NOMO-1 (cell line): ENCODE measurements at regions not wholly inside any gene's neighbourhood (a gene's known extent, or its start where the extent isn't known, plus 50 kb on each side); places are given as distances from the start of the nearest gene placed in this dataset.

ENCODE experiments used
- DNase-seq, 2 experiments: peaks; one replicate each; lab custom pipeline; 2025; ENCODE audit not compliant: unreplicated experiment in 2 of 2; lab: John Stamatoyannopoulos, UW

- no peak for DNase-seq
Measured at GRCh38 chr1:173128742-173129141, 78.0 kb upstream of the TNFSF18 start.

DNA sequence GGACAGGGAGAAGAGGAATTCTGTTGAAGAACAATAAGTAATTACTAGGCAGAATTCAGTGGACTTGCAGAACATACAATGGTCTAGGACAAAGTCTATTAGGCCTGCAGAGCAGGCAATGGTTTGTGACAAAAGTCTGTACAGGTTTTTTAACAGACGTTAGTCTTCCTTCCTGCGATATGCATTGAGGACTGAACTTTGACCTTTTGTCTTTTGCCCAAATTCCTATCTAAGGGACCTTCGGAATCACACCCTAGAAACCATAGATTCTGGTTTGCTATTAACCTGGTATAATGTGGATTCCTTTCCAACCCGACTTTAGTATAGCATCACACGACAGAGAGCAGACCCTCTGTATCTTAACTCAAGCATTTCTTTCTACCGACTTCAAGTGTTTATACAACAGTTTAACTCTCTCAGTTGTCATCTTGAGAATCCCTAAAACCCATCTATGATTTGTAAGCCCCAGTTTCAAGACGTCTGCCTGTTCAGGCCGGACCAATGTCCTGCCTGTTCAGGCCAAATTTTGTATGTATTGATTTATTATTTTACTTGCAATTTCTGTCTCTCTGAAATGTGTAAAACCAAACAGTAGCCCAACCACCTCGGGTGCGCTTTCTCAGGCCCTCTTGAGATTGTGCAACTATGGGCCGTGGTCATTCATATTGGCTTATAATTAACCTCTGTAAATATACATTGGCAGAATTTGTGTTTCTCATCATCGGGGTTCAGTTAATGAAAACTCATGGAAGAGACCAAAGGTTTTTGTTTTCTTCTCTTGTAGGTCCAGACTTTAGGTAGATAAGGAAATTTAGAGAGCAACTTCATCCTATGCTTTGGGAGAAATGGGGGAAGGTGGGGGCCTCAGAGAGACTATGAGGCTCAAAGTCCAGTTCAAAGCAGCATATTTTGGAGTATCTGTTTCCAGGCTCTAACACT is 76.9 kb upstream of the TNFSF18 start:
- DNase-seq = no peak

- no peak for DNase-seq
Measured at GRCh38 chr1:173126421-173126820, 75.7 kb upstream of the TNFSF18 start.

- peak; percentile 92 for DNase-seq
Measured at GRCh38 chr1:173122958-173123852, 72.5 kb upstream of the TNFSF18 start.

DNA sequence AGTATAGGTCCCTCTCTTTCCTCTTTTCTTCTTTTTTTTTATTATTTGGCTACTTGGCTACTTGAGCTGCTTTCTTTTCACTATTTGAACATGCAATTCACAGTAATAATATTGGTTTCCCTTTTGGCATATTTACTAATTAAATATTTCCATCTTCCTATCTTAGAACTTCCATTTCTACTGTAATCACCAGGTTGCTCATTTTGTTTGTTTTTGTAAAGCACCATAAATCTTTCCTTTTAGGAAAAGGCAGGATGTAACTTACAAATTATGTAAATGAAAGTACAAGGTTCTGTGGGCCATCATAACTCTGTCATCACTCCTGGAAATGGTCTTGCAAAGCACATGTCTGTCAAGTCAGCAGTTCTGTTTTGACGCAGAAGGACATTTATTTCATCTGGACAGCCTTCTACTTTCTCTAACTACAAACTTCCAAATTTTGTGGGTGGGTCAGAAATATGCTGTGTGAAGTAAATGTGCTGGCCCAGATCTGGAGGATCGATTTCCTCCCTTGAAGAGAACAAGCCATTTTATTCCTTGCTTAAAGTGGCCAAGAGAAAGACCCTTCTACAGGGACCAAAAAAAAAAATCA is 71.7 kb upstream of the TNFSF18 start:
- DNase-seq = peak; percentile 4 to 36

- no peak for DNase-seq
Measured at GRCh38 chr1:173118404-173118803, 67.7 kb upstream of the TNFSF18 start.

GRCh38 chr1:173117761-173118160 is 67.0 kb upstream of the TNFSF18 start:
- no peak for DNase-seq

GRCh38 chr1:173117108-173117633 is 66.4 kb upstream of the TNFSF18 start:
- no peak for DNase-seq

- DNase-seq = no peak
Measured at GRCh38 chr1:173114346-173114745, 63.6 kb upstream of the TNFSF18 start.

DNA sequence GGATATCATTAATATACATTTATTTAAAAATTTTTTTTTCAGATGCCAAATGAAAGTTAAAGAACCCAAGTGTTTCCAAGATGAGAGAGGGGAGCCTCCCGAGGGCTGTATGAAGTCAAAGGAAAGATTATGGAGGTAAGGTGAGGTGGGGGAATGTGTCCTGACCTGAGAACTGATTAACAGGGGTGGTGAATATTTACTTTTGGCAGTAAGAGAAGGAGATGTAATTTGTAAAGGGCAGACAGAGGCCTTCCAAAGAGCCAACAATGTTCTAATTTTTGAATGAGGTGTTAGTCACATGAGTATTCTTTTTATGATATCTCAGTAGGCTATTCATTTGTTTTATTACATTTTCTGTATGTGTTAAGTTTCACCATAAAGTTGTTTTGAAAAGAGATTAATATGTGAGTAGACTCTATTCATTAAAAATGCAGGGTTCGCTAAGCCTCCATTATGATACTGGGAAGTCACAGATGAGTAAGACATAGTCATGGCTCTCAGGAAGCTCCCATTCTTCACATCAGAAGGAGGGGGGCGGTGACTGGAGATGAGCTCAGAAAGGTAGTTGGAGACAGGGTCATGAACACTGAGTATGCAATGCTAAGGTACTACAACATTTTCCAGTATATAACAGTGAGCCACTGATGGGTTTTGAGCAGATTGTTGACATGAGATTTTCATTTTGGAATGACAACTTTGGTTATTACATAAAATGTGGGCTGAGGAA is 62.4 kb upstream of the TNFSF18 start:
- DNase-seq = no peak

DNA sequence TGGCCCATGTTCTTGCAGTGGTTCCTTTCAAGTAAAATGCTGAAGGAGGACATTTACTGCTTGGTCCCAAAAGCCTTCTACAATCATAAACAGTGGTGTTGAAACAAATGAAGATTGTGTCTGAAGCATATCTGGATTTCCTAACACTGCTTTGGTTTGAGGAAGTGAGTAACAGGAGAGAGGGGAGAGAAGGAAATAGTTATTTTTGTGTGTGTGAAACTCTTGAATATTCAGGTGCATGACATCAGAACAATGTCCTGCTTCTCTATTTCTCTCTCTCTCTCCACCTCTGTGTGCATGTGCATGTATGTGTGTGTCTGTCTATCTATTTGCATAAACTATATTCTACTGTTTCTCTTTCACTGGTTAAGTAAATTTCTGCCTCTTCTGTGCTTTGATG is 61.4 kb upstream of the TNFSF18 start:
- peak; percentile 68 to 99 for DNase-seq

- no peak for DNase-seq
Measured at GRCh38 chr1:173107696-173108095, 57.0 kb upstream of the TNFSF18 start.

DNA sequence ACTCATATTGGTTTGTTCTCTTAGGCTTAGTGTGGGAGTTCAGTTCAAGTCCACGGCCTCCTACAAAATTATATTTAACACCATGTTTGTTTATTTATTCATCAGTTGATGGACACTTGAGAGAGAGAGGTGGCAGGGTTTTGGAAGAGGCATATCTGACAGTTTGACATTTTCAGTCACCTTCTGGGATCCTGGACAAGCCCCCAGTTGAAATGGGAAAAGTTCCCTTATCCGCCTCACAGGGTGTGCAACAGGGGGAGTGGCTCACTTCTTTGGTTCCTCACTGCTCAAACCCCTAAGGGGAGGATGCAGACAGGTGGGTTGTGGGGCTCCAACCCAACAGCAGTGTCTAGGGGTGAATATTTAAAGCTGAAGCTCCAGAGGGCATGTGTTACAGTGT is 52.3 kb upstream of the TNFSF18 start:
- DNase-seq = no peak

DNA sequence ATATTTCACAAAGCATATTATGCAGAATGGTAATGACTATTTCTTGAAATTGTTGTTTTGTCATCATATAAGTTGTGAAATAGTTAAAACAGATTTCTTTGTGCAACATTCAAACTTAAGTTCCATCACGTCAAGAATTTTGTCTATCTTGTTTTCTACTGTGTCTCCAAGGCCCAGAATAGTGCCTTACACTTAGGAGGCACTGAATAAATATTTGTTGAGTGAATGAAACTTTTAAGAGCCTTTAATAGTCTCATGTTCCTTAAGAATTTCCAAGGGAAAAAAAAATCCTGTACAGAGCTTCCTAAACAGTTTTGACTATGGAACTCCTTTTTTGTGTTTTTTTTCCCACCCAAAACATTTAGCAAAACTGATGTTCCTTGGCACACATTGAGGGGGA is 50.8 kb upstream of the TNFSF18 start:
- DNase-seq = no peak

DNA sequence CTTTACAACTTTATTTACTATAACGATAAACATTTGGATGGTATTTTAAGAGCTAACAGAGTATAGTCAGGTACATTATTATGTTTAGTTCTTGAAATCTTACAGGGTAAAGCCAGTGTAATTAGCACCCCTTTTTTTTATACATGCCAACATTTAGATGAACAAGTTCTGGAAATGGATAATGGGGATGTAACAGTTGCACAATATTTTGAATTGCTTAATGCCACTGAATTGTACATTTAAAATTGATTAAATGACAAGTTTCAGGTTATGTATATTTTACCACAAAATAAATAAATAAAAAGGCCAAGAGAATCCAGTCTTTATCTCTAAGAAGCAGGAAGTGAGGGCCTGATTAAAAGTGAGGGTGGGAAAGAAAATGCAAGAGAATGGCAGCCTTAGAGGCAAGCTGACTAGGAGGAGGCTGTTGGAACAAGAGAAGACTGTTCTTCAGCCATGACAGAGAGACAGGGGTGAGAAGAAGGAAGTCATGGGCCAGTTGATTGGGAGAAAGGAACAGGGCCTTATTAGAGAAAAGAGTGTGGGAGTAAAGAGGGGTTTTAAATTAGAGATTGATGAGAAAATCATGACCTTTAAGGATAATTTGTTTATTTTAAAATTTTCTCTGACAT is 49.9 kb upstream of the TNFSF18 start:
- no peak for DNase-seq
